ENCODE measurements at regions not wholly inside any gene's neighbourhood (a gene's known extent, or its start where the extent isn't known, plus 50 kb on each side); places are given as distances from the start of the nearest gene placed in this dataset.
"Not testable (repeated sequence)": the region's sequence is repeated elsewhere in the genome, so short reads cannot be mapped to it uniquely, and the experiment has no call there.

GRCh38 chr5:42317575-42317974 lies 105.7 kb upstream of the GHR start:
- H3K9me2 ChIP-seq (replicated peaks; ENCODE audit: low read length), result no peaks in the 10 kb centered on the region
- DNase-seq (no peak), ATAC-seq (no peak)
- no peak overlapping the region for H3K9ac ChIP-seq (ENCODE audit: low read length)
- no peaks in the 10 kb centered on the region for H3K79me2 ChIP-seq (ENCODE audit: low read length)
- no peak overlapping the region for H2AFZ ChIP-seq (ENCODE audit: low read length)
- no TSS peak for BruUV-seq (replicated peaks)
- H3K27me3 ChIP-seq (ENCODE audit: low read length), result no peaks in the 10 kb centered on the region
- no peak overlapping the region for H3K27ac ChIP-seq (ENCODE audit: low read length)
- intact Hi-C loops (cut with micrococcal nuclease), result no loop called here
- H3K4me2 ChIP-seq (ENCODE audit: low read length), result no peak overlapping the region
- no peaks in the 10 kb centered on the region for H4K20me1 ChIP-seq (ENCODE audit: low read length)
- H3K9me3 ChIP-seq (ENCODE audit: low read length), result peaks cover 32% of the 10 kb centered on the region
- no peak for TF ChIP-seq EZH2phosphoT487 (IDR thresholded peaks at IDR 0.05; ENCODE audit: borderline replicate concordance, low read length)
- TF ChIP-seq EZH2 (IDR thresholded peaks at IDR 0.05; ENCODE audit: low read length, unreplicated experiment), result no peak
- TF ChIP-seq CTCF (conservative IDR thresholded peaks at IDR 0.05; ENCODE audit: low read depth, low read length), result no peak
- H3K4me3 ChIP-seq (ENCODE audit: low read length), result no peak overlapping the region
- peaks cover 5% of the 10 kb centered on the region for H3K4me1 ChIP-seq (ENCODE audit: insufficient read depth, low read length)
- ChIA-PET CTCF (no interaction called here), POLR2A (ENCODE audit: unreplicated experiment) (no interaction called here)
- no peaks in the 10 kb centered on the region for H3F3A ChIP-seq (ENCODE audit: low read length, unreplicated experiment)
- peaks cover 5% of the 10 kb centered on the region; the same call in 1 of the 2 replicates for H3K36me3 ChIP-seq (ENCODE audit: low read depth, low read length)

- H3K27me3 ChIP-seq (ENCODE audit: low read length); H3K79me2 ChIP-seq (ENCODE audit: low read length); H4K20me1 ChIP-seq (ENCODE audit: low read length); H3K4me2 ChIP-seq (ENCODE audit: low read length); POLR2A ChIA-PET (ENCODE audit: unreplicated experiment); H3K4me3 ChIP-seq (ENCODE audit: low read length); ATAC-seq; H3K4me1 ChIP-seq (ENCODE audit: insufficient read depth, low read length); H3K27ac ChIP-seq (ENCODE audit: low read length); BruUV-seq (replicated peaks); H3K36me3 ChIP-seq (ENCODE audit: low read depth, low read length); H3K9me2 ChIP-seq (replicated peaks; ENCODE audit: low read length); H3F3A ChIP-seq (ENCODE audit: low read length, unreplicated experiment); H2AFZ ChIP-seq (ENCODE audit: low read length); intact Hi-C loops (cut with micrococcal nuclease); CTCF ChIA-PET; H3K9ac ChIP-seq (ENCODE audit: low read length): not testable (repeated sequence)
- DNase-seq, result peak; percentile 53
- H3K9me3 ChIP-seq (ENCODE audit: low read length), result peaks cover 32% of the 10 kb centered on the region
Observed at GRCh38 chr5:42319546-42319945, 103.7 kb upstream of the GHR start.

- Histone ChIP-seq H3K9me2 (replicated peaks; ENCODE audit: low read length) (no peaks in the 10 kb centered on the region), H3K79me2 (ENCODE audit: low read length) (no peaks in the 10 kb centered on the region), H3K27ac (ENCODE audit: low read length) (no peak overlapping the region), H3K9me3 (ENCODE audit: low read length) (peaks cover 32% of the 10 kb centered on the region), H4K20me1 (ENCODE audit: low read length) (no peaks in the 10 kb centered on the region), H3K27me3 (ENCODE audit: low read length) (no peaks in the 10 kb centered on the region), H3K36me3 (ENCODE audit: low read depth, low read length) (peaks cover 5% of the 10 kb centered on the region; the same call in 1 of the 2 replicates), H3K4me3 (ENCODE audit: low read length) (no peak overlapping the region), H3K9ac (ENCODE audit: low read length) (no peak overlapping the region), H3F3A (ENCODE audit: low read length, unreplicated experiment) (no peaks in the 10 kb centered on the region), H3K4me1 (ENCODE audit: insufficient read depth, low read length) (no peaks in the 10 kb centered on the region), H2AFZ (ENCODE audit: low read length) (no peak overlapping the region), H3K4me2 (ENCODE audit: low read length) (no peak overlapping the region)
- TF ChIP-seq EZH2phosphoT487 (IDR thresholded peaks at IDR 0.05; ENCODE audit: borderline replicate concordance, low read length) (no peak), CTCF (conservative IDR thresholded peaks at IDR 0.05; ENCODE audit: low read depth, low read length) (no peak), EZH2 (IDR thresholded peaks at IDR 0.05; ENCODE audit: low read length, unreplicated experiment) (no peak)
- ChIA-PET CTCF (no interaction called here), POLR2A (ENCODE audit: unreplicated experiment) (interaction anchor here (0.5 kb wide), 1 partner anchor 17 kb away, joined by 3 read pairs; no protein-coding TSS in a partner anchor)
- no TSS peak for BruUV-seq (replicated peaks)
- DNase-seq, result no peak
- no peak for ATAC-seq
- intact Hi-C loops (cut with micrococcal nuclease), result no loop called here
Observed at GRCh38 chr5:42321785-42322184, 101.5 kb upstream of the GHR start.
